ENCODE measurements at regions not wholly inside any gene's neighbourhood (a gene's known extent, or its start where the extent isn't known, plus 50 kb on each side); places are given as distances from the start of the nearest gene placed in this dataset.

DNA sequence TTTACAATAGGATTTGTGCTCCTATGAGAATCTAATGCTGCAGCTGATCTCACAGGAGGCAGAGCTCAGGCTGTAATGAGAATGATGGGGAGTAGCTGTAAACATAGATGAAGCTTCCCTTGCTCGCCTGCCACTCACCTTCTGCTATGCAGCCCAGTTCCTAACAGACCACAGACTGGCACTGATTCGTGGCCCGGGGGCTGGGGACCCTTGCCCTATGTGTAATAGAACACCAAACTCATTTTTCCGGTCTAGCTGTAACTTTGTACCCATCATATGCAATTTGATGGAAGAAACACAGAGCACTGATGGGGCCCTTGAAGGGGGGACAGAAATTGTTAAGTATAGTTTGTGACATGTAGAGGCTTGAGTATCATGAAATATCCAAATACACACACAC, 79.6 kb upstream of the OR5AK2 start:
- no peak overlapping the region for H3K4me3 Mint-ChIP-seq
- TF ChIP-seq, protein P1, sequence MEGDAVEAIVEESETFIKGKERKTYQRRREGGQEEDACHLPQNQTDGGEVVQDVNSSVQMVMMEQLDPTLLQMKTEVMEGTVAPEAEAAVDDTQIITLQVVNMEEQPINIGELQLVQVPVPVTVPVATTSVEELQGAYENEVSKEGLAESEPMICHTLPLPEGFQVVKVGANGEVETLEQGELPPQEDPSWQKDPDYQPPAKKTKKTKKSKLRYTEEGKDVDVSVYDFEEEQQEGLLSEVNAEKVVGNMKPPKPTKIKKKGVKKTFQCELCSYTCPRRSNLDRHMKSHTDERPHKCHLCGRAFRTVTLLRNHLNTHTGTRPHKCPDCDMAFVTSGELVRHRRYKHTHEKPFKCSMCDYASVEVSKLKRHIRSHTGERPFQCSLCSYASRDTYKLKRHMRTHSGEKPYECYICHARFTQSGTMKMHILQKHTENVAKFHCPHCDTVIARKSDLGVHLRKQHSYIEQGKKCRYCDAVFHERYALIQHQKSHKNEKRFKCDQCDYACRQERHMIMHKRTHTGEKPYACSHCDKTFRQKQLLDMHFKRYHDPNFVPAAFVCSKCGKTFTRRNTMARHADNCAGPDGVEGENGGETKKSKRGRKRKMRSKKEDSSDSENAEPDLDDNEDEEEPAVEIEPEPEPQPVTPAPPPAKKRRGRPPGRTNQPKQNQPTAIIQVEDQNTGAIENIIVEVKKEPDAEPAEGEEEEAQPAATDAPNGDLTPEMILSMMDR (IDR thresholded peaks at IDR 0.05): no peak
- ATAC-seq: no peak
- no peaks in the 10 kb centered on the region for H3K36me3 Mint-ChIP-seq (ENCODE audit: low read depth)
- no peaks in the 10 kb centered on the region for H3K27me3 Mint-ChIP-seq
- intact Hi-C loops (cut with micrococcal nuclease): no loop called here
- DNase-seq: no peak
- no peak overlapping the region for H3K27ac Mint-ChIP-seq
- peaks cover 5% of the 10 kb centered on the region for H3K9me3 Mint-ChIP-seq
- POLR2A ChIA-PET: no interaction called here
- CTCF ChIA-PET: interaction anchor here (1.1 kb wide), 1 partner anchor 340 kb away, joined by 3 read pairs; no protein-coding TSS in a partner anchor
- H3K4me1 Mint-ChIP-seq (ENCODE audit: low read depth): no peaks in the 10 kb centered on the region

DNA sequence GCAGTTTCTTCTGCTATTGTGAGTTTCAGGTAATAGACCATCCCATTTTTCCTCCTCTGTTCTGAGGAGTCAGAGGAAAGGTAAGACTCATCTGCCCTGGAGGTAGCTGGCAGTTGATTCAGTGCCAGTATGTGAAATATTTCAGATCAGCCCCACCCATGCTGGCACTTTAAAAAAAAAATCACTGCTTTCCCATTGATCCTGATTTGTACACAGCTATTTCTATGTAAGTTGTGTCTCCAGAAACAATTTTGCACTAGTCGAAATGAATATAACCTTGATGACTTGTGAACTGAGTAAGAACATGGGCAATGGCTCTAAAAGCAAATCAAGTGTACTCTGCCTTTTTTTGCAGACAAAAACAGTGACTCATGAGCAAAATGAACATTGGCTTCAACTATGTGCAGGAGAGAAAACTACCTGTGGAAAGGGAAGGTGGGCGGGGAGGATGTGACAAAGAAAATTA, 82.0 kb upstream of the OR5AK2 start:
- no peaks in the 10 kb centered on the region for H3K4me1 Mint-ChIP-seq (ENCODE audit: low read depth)
- ChIA-PET POLR2A (no interaction called here), CTCF (no interaction called here)
- peaks cover 5% of the 10 kb centered on the region for H3K9me3 Mint-ChIP-seq
- H3K27ac Mint-ChIP-seq: no peak overlapping the region
- TF ChIP-seq, protein P1 (IDR thresholded peaks at IDR 0.05): no peak
- no peaks in the 10 kb centered on the region for H3K36me3 Mint-ChIP-seq (ENCODE audit: low read depth)
- intact Hi-C loops (cut with micrococcal nuclease): no loop called here
- H3K4me3 Mint-ChIP-seq: no peak overlapping the region
- no peaks in the 10 kb centered on the region for H3K27me3 Mint-ChIP-seq
- ATAC-seq (no peak), DNase-seq (no peak)

DNA sequence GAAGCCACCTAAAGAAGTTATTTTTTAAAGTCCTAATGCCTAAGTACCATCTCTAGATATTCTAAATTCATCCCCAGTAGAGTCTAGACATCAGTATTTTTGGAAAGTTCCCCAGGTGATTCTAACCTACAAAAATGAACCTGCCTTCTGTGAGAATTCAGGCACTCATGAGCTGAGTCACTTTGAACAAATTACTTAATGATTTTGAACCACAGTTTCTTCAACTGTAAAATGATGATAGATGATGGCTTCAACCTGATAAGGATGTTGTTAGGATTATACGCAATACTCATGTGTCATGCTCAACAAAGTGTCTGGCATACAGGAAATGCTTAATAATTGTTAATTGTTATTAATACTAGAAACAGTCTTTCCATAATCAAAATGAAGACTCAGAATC, 82.8 kb upstream of the OR5AK2 start:
- no peaks in the 10 kb centered on the region for H3K4me1 Mint-ChIP-seq (ENCODE audit: low read depth)
- no peaks in the 10 kb centered on the region for H3K9me3 Mint-ChIP-seq
- POLR2A ChIA-PET: no interaction called here
- CTCF ChIA-PET: no interaction called here
- DNase-seq: no peak
- TF ChIP-seq, protein P1 (IDR thresholded peaks at IDR 0.05): no peak
- H3K4me3 Mint-ChIP-seq: no peak overlapping the region
- no peak overlapping the region for H3K27ac Mint-ChIP-seq
- ATAC-seq: no peak
- H3K36me3 Mint-ChIP-seq (ENCODE audit: low read depth): no peaks in the 10 kb centered on the region
- intact Hi-C loops (cut with micrococcal nuclease): no loop called here
- no peaks in the 10 kb centered on the region for H3K27me3 Mint-ChIP-seq

DNA sequence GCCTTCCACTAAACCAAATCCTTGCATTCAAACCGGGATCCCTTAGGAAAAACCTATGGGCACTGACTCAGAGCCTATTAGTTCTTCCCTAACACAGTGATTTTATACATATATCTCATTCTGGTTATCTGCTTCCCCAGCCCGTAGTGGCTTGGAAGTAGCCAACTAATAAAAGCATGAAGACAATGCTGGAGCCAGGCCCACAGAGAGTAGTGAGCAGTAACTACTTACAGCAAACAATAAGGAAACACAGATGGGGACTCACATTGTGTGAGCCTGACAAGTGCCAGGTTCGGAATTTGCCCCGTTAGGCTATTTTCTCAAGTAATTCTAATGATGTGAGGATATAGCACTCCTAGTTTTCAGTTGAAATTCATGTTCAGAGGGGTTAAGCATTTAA, 83.3 kb upstream of the OR5AK2 start:
- POLR2A ChIA-PET: no interaction called here

DNA sequence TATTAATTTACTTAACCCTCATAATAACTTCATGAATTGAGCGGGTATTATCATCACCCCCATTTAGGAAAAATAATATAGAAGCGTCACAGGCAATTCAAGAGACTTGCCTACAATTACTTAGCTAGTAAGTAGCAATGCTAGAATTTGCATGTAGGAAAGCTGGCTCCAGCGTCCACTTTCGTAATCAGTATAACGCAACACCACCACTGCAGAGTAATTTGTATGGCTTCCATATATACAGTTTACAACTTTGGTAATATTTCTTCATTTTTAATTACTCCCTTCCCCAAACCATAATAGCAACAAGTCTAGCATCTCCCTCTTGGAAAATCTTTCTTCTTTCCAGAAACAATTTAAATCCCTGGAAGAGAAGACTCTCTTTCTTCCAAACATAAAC, 89.9 kb upstream of the OR5AK2 start:
- intact Hi-C loops (cut with micrococcal nuclease): no loop called here
- no peaks in the 10 kb centered on the region for H3K9me3 Mint-ChIP-seq
- TF ChIP-seq, protein P1 (IDR thresholded peaks at IDR 0.05): no peak

More for the DNA sequence above, 83.3 kb upstream of the OR5AK2 start:
- ATAC-seq (no peak), DNase-seq (no peak)
- TF ChIP-seq, protein P1 (IDR thresholded peaks at IDR 0.05): no peak
- CTCF ChIA-PET: no interaction called here
- H3K27ac Mint-ChIP-seq: no peak overlapping the region
- H3K9me3 Mint-ChIP-seq: no peaks in the 10 kb centered on the region
- H3K27me3 Mint-ChIP-seq: no peaks in the 10 kb centered on the region
- no peaks in the 10 kb centered on the region for H3K4me1 Mint-ChIP-seq (ENCODE audit: low read depth)
- H3K36me3 Mint-ChIP-seq (ENCODE audit: low read depth): no peaks in the 10 kb centered on the region
- no peak overlapping the region for H3K4me3 Mint-ChIP-seq
- intact Hi-C loops (cut with micrococcal nuclease): no loop called here

More for the DNA sequence above, 89.9 kb upstream of the OR5AK2 start:
- Mint-ChIP-seq H3K27ac (no peak overlapping the region), H3K4me1 (ENCODE audit: low read depth) (no peaks in the 10 kb centered on the region), H3K4me3 (no peak overlapping the region), H3K27me3 (no peaks in the 10 kb centered on the region), H3K36me3 (ENCODE audit: low read depth) (no peaks in the 10 kb centered on the region)
- ChIA-PET POLR2A (no interaction called here), CTCF (no interaction called here)
- DNase-seq (no peak), ATAC-seq (no peak)

Data from activated CD8-positive, alpha-beta T cell treated with anti-CD3 and anti-CD28 coated beads for 36 hours (primary cell).